ENCODE measurements at regions not wholly inside any gene's neighbourhood (a gene's known extent, or its start where the extent isn't known, plus 50 kb on each side); places are given as distances from the start of the nearest gene placed in this dataset.

DNA sequence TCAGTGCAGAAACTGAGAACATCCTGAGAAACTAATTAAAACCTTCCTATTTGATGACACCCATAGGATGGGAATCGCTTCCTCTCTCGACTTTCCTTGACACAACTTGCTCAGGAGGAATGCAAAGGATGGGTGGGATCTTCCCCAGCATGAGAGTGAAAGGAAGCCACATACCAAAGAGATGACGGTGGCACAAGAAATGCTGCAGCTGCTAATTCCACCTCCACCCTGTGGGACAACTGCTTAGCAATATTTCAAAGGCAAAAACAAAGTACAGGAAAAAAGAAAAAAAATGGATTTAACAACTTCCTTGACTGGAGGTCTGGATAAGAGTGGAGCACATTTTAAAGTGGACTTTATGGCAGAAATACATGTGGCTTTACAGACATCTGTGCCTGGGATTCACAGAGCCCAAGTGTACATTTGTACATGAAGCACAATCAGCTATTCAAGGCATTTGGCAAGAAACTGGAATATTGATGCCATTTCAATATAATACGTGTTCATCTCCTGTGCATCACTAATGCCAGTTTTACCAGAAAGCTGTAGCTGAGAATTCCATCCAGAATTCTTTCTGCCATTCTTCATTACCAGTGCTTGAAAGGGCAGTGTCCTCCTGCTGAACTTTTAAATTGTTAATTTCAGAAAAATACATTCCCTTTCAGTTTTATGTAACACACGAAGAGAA is 359.2 kb upstream of the ACTBL2 start (continued):
- peak; percentile 91 for TF ChIP-seq JUN (IDR thresholded peaks at IDR 0.05; ENCODE audit: low read depth, low read length)
- peak; percentile 84 for TF ChIP-seq TEAD4 (IDR thresholded peaks at IDR 0.05; ENCODE audit: low read depth, low read length)
- TF ChIP-seq, protein P1, sequence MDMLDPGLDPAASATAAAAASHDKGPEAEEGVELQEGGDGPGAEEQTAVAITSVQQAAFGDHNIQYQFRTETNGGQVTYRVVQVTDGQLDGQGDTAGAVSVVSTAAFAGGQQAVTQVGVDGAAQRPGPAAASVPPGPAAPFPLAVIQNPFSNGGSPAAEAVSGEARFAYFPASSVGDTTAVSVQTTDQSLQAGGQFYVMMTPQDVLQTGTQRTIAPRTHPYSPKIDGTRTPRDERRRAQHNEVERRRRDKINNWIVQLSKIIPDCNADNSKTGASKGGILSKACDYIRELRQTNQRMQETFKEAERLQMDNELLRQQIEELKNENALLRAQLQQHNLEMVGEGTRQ (IDR thresholded peaks at IDR 0.05; ENCODE audit: low read length), result no peak
- TF ChIP-seq ZNF274 (IDR thresholded peaks at IDR 0.05; ENCODE audit: borderline replicate concordance, extremely low read depth, low read length), result no peak
- no peak for TF ChIP-seq RNF2 (IDR thresholded peaks at IDR 0.05; ENCODE audit: borderline replicate concordance, low read depth, low read length, missing control alignments, poor library complexity, severe bottlenecking)
- TF ChIP-seq, protein P2, sequence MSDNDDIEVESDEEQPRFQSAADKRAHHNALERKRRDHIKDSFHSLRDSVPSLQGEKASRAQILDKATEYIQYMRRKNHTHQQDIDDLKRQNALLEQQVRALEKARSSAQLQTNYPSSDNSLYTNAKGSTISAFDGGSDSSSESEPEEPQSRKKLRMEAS (IDR thresholded peaks at IDR 0.05), result no peak
- TF ChIP-seq SP2 (IDR thresholded peaks at IDR 0.05; ENCODE audit: low read length), result no peak

Data from H1 (cell line).